Uterus (tissue), 2 donors: ENCODE measurements at regions not wholly inside any gene's neighbourhood (a gene's known extent, or its start where the extent isn't known, plus 50 kb on each side); places are given as distances from the start of the nearest gene placed in this dataset.

ENCODE experiments used
- CTCF ChIP-seq, 4 experiments: fragments of 200-600 bp in 2 of 4; fragments of 450-650 bp in 2 of 4; sonication (generic) in 2 of 4; IDR thresholded peaks; one replicate each; pipeline ENCODE4 v1.5.1; 2016 to 2019; ENCODE audit warnings: antibody characterized with exemption in 4 of 4, mild to moderate bottlenecking in 2 of 4, moderate library complexity in 1 of 4
- POLR2A ChIP-seq, 2 donors: fragments of 450-650 bp; IDR thresholded peaks; one replicate each; pipeline ENCODE4 v1.6.1; 2016; ENCODE audit warnings: antibody characterized with exemption in 2 of 2, mild to moderate bottlenecking in 1 of 2, moderate library complexity in 1 of 2

GRCh38 chr3:102259663-102260062 lies 175.2 kb upstream of the ZPLD1 start:
- TF ChIP-seq CTCF (IDR thresholded peaks at IDR 0.05) (no peak), POLR2A (IDR thresholded peaks at IDR 0.05) (no peak)
